D721Med (cell line): ENCODE measurements at regions not wholly inside any gene's neighbourhood (a gene's known extent, or its start where the extent isn't known, plus 50 kb on each side); places are given as distances from the start of the nearest gene placed in this dataset.

ENCODE experiments used
- DNase-seq: peaks from one replicate; pipeline ENCODE4 v3.0.0; 2011; ENCODE audit warnings: low spot score; ENCODE audit not compliant: insufficient read length
- FAIRE-seq: peaks from 2 replicates; lab custom pipeline; 2011; peaks lifted over from hg19 to GRCh38; lab: Jason Lieb, UNC
- TF ChIP-seq, protein P1 (sequence below): IDR thresholded peaks from 2 replicates; pipeline ENCODE4 v1.5.1; 2012; ENCODE audit warnings: mild to moderate bottlenecking, control low read depth; ENCODE audit not compliant: insufficient read depth; ENCODE audit errors: missing control alignments

DNA sequence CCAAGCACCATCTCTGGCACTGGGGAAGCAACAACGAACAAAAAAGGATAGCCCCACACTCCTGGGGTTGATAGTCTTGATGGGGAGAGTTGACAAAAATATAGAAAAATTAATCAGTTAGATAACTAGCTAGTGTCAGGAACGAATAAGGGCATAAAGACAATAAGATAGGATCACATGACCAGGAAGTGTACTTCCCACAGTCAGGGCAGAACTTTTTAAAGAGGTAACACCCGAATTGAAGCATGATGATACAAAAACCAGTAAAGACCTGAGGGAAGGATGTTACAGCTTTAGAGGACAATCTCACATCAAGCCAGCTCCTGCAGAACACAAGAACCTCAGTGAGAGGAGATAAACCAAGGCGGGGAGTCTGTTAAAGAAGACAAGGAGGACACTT lies 295.4 kb upstream of the CRIM1 start:
- TF ChIP-seq, protein P1, sequence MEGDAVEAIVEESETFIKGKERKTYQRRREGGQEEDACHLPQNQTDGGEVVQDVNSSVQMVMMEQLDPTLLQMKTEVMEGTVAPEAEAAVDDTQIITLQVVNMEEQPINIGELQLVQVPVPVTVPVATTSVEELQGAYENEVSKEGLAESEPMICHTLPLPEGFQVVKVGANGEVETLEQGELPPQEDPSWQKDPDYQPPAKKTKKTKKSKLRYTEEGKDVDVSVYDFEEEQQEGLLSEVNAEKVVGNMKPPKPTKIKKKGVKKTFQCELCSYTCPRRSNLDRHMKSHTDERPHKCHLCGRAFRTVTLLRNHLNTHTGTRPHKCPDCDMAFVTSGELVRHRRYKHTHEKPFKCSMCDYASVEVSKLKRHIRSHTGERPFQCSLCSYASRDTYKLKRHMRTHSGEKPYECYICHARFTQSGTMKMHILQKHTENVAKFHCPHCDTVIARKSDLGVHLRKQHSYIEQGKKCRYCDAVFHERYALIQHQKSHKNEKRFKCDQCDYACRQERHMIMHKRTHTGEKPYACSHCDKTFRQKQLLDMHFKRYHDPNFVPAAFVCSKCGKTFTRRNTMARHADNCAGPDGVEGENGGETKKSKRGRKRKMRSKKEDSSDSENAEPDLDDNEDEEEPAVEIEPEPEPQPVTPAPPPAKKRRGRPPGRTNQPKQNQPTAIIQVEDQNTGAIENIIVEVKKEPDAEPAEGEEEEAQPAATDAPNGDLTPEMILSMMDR = no peak
- no peak for DNase-seq
- no peak for FAIRE-seq

GRCh38 chr2:36059691-36060090 lies 295.9 kb upstream of the CRIM1 start:
- DNase-seq = no peak
- no peak for FAIRE-seq
- TF ChIP-seq, protein P1 = no peak

GRCh38 chr2:36058953-36059352 lies 296.6 kb upstream of the CRIM1 start:
- FAIRE-seq (no peak), DNase-seq (no peak)
- TF ChIP-seq, protein P1 = no peak

- no peak for DNase-seq
- FAIRE-seq = no peak
- TF ChIP-seq, protein P1 = no peak
These were observed 297.5 kb upstream of the CRIM1 start for GRCh38 chr2:36058076-36058475.

DNA sequence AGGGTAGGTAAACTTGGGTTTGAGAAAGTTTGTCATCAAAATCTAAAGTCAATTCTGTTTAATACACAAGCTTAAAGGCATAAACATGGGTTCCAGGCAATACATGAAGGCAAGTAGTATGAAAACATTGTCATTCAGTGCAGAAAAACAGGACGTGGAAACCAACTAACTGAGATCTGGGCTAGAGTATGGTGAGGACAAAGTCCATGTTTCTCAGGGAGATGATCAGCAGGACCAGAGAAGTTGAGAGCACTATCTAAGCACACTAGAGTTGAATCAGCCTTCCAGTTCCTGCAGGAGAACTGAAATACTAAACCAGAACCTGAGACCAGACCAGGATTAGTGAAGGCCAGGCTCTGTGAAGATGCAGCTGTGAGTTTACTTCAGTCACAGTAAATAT lies 302.8 kb upstream of the CRIM1 start:
- DNase-seq = no peak
- TF ChIP-seq, protein P1 = no peak
- no peak for FAIRE-seq

DNA sequence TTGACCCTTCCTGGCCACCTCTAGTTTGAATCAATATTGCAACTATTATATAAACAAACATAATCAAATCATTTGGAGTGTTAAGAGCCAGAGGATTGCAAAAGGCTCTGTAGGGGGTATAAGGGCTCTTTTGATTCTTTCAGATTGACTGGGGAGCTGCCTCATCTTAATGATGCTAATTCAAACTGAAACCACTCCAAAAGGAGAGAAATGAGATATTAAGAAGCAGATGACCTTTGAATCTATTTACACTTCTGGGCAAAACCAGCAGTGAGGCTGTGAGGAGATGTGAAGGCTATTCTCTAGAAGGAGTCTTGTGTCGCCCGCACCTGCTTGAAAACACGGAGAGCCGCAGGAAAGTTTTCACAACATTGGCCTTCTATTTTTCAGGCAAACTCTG lies 311.2 kb upstream of the CRIM1 start:
- FAIRE-seq = no peak
- TF ChIP-seq, protein P1 = no peak
- no peak for DNase-seq

- no peak for FAIRE-seq
These were observed 320.4 kb upstream of the CRIM1 start for GRCh38 chr2:36035137-36035536.

More at GRCh38 chr2:36035137-36035536, 320.4 kb upstream of the CRIM1 start:
- DNase-seq = no peak
- TF ChIP-seq, protein P1 = no peak
